ENCODE measurements at regions not wholly inside any gene's neighbourhood (a gene's known extent, or its start where the extent isn't known, plus 50 kb on each side); places are given as distances from the start of the nearest gene placed in this dataset.

DNA sequence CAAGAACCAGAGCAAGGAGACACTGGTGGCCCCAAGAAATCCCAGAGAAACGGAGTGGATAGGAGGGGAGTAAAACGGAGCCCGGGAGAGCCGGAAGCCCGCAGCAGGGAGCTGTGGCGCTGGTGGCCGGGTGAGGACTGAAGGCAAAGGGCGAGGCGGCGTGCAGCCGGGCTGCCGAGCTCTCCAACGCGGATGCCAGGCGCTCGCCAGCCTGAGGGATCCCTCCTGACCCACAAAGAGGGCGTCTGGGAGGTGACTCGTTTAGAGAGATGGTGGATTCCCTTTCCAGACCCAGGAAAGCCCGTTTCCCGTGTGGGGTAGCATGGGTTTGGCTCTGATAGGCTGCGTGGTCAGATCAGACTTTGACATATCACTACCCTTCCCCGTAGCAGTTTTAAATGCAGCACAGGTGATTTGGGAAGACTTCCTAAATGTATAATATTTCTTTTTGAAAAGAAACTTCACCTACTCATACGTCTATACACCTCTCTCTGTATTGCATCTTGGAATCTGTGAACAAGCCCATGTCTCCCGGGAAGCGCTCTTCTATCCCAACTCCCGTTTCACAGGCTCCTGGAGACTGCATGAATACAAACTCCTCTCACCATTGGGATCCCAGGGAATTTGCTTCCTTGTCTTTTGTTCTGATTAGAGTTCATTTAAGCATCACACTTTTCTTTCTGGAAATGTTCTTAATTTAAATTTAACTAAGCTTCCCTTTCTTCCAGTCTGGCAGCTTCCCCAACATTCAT lies 158.1 kb downstream of the C9orf152 start:
- TF ChIP-seq, protein P1, sequence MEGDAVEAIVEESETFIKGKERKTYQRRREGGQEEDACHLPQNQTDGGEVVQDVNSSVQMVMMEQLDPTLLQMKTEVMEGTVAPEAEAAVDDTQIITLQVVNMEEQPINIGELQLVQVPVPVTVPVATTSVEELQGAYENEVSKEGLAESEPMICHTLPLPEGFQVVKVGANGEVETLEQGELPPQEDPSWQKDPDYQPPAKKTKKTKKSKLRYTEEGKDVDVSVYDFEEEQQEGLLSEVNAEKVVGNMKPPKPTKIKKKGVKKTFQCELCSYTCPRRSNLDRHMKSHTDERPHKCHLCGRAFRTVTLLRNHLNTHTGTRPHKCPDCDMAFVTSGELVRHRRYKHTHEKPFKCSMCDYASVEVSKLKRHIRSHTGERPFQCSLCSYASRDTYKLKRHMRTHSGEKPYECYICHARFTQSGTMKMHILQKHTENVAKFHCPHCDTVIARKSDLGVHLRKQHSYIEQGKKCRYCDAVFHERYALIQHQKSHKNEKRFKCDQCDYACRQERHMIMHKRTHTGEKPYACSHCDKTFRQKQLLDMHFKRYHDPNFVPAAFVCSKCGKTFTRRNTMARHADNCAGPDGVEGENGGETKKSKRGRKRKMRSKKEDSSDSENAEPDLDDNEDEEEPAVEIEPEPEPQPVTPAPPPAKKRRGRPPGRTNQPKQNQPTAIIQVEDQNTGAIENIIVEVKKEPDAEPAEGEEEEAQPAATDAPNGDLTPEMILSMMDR (conservative IDR thresholded peaks at IDR 0.05; ENCODE audit: control insufficient read depth, insufficient read depth, low read depth, low read length): no peak
- H3K4me3 ChIP-seq (ENCODE audit: control insufficient read depth, low read depth, low read length): peak overlapping the region; percentile 93
- no peak for DNase-seq (ENCODE audit: low read depth)

DNA sequence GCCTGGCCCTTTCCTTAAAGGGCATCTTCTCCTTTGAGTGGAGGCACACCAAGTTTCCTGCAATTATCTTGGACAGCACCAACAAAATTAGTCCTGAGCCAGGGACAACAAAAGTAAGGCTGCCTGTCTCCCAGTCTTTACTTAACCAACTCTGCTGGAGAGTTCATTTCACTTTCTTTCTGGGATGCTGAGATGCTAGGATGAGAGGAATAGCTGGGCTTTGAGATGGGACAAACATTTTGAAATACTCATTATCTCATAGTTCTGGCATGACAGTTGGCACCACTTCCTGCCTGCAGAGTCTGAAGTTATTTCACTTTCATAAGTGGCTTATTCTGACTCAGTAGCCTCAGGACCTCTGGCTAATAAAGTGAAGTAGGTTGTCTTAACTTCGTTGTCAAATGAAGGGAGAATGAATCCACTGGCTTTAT lies 157.0 kb downstream of the C9orf152 start:
- TF ChIP-seq, protein P1 (conservative IDR thresholded peaks at IDR 0.05; ENCODE audit: control insufficient read depth, insufficient read depth, low read depth, low read length): no peak
- peak overlapping the region; percentile 93 for H3K4me3 ChIP-seq (ENCODE audit: control insufficient read depth, low read depth, low read length)
- DNase-seq (ENCODE audit: low read depth): peak; percentile 95

DNA sequence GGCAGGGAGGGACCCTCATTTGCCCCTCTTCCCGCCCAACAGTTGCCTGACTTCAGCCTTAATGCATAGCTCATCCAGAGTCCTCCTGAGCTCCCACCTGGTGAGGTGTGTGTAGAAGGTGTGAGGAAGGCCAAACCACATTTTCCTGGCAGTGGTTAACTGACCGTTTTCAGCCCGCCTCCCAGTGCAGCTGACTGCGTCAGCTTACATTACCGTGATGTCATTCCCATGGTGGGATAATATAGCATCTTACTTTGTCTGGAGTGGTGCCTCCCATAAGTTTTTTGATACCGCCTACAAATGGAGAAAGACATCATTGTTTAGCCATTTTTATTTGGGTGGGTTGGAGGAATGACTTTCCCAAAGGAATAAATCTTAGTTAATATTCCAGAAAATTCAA lies 151.9 kb downstream of the C9orf152 start:
- DNase-seq (ENCODE audit: low read depth): no peak
- TF ChIP-seq, protein P1 (conservative IDR thresholded peaks at IDR 0.05; ENCODE audit: control insufficient read depth, insufficient read depth, low read depth, low read length): no peak
- no peak overlapping the region for H3K4me3 ChIP-seq (ENCODE audit: control insufficient read depth, low read depth, low read length)

DNA sequence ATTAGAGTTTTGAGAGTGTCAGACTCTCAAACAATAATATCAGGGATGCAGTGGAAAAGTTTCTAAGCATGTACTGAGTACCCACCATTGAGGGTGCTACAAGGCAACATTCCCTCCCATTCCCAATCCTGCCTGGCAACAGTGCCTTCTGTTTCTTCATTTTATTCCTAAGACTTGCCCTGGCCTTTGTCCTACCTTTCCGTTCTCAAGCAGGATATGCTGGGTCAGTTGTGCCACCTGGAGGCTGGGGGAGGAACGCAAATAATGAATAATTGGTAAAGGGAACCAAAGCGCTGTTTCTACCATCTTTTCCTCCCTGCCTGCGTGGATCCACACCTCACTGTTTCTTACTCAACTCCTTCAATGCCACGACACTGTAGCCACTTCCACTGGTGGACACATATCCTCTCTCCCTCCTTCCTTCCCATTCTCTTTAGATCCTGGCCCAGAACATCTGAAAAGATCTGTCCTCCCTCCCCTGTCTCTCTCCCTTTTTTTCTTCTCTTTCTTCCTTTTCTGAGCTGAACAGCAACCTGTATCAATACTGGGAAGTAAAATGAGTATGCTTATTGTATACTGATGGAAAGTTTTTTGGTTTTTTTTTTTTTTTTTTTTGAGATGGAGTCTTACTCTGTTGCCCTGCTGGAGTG lies 149.5 kb downstream of the C9orf152 start:
- H3K4me3 ChIP-seq (ENCODE audit: control insufficient read depth, low read depth, low read length): no peak overlapping the region
- TF ChIP-seq, protein P1 (conservative IDR thresholded peaks at IDR 0.05; ENCODE audit: control insufficient read depth, insufficient read depth, low read depth, low read length): peak; percentile 50
- DNase-seq (ENCODE audit: low read depth): peak; percentile 58

DNA sequence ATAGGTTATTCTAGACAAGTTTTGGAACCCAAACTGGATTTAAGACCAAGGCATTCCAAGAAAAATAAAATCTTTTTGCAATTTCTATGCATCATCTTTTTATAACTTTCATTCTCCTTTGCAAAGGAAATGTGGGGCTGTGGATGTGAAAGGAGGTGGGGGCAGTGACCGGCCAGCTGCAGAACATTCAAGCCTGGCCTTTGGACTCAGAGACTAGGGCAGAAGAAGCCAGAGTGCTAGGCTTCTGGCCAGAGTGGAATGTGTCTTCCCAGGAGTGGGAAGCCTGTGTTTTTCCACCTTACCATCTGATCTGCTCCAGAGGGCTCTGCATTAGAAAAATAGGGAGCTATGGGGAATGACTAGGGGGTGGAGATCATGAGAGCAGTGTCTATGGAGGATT lies 148.5 kb downstream of the C9orf152 start:
- TF ChIP-seq, protein P1 (conservative IDR thresholded peaks at IDR 0.05; ENCODE audit: control insufficient read depth, insufficient read depth, low read depth, low read length): no peak
- DNase-seq (ENCODE audit: low read depth): no peak
- no peak overlapping the region for H3K4me3 ChIP-seq (ENCODE audit: control insufficient read depth, low read depth, low read length)

DNA sequence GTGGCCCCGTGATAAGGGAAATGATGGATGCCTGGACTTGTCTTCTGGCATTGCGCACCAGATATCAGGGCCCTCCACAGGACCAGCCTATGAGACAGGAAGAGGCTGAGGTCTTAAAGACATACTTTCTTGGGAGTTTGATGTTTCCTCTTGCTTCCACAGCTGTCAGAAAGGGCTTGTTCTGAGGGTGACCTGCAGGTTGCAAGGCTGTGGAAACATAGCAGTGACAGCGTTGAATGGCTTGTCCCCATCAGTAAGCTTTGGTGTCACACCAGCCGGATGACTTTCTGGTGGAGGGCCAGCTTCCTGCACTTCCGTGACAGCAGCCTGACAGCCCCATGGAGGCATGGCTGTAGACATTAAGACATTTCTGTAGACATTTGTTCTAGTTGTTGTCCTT lies 143.2 kb downstream of the C9orf152 start:
- TF ChIP-seq, protein P1 (conservative IDR thresholded peaks at IDR 0.05; ENCODE audit: control insufficient read depth, insufficient read depth, low read depth, low read length): no peak
- DNase-seq (ENCODE audit: low read depth): no peak
- H3K4me3 ChIP-seq (ENCODE audit: control insufficient read depth, low read depth, low read length): no peak overlapping the region
